ENCODE measurements at regions not wholly inside any gene's neighbourhood (a gene's known extent, or its start where the extent isn't known, plus 50 kb on each side); places are given as distances from the start of the nearest gene placed in this dataset.

- H3K79me2 ChIP-seq (ENCODE audit: control insufficient read depth, insufficient read depth, low read length) = no peaks in the 10 kb centered on the region
- intact Hi-C loops (cut with micrococcal nuclease) = no loop called here
- no peak for TF ChIP-seq CTCF (IDR thresholded peaks at IDR 0.05; ENCODE audit: extremely low read depth in 1 of 2, insufficient read depth in 1 of 2, low read depth in 1 of 2, low read length in 2 of 2)
- TF ChIP-seq GATA2 (IDR thresholded peaks at IDR 0.05; ENCODE audit: insufficient read depth, insufficient read length, low read depth, low read length) = no peak
- TF ChIP-seq FOS (IDR thresholded peaks at IDR 0.05; ENCODE audit: borderline replicate concordance, insufficient read depth, low read length) = no peak
- no peak for TF ChIP-seq EZH2 (IDR thresholded peaks at IDR 0.05; ENCODE audit: borderline replicate concordance, low read depth, low read length, severe bottlenecking)
- TF ChIP-seq POLR2AphosphoS5 (IDR thresholded peaks at IDR 0.05; ENCODE audit: insufficient read depth, low read depth, low read length) = no peak
- TF ChIP-seq JUN (IDR thresholded peaks at IDR 0.05; ENCODE audit: borderline replicate concordance, insufficient read depth, insufficient read length, low read depth) = no peak
- no peak for TF ChIP-seq MAX (IDR thresholded peaks at IDR 0.05; ENCODE audit: insufficient read depth, insufficient read length)
- TF ChIP-seq MYC (IDR thresholded peaks at IDR 0.05; ENCODE audit: low read depth, low read length) = no peak
- TF ChIP-seq POLR2A (IDR thresholded peaks at IDR 0.05; ENCODE audit: low read depth, low read length) = no peak
These were observed 731.5 kb upstream of the EPHA7 start for GRCh38 chr6:94150886-94151285.

More at GRCh38 chr6:94150886-94151285, 731.5 kb upstream of the EPHA7 start:
- no peak for FAIRE-seq
- BruUV-seq (replicated peaks) = no TSS peak
- Histone ChIP-seq H3K27me3 (ENCODE audit: control insufficient read depth in 2 of 2, insufficient read depth in 2 of 2, low read length in 2 of 2) (no peaks in the 10 kb centered on the region), H3K4me2 (ENCODE audit: insufficient read depth, low read length) (no peak overlapping the region), H4K20me1 (replicated peaks; ENCODE audit: control insufficient read depth, extremely low read depth, insufficient read depth, low read length) (no peaks in the 10 kb centered on the region), H3K9me1 (replicated peaks; ENCODE audit: control insufficient read depth, extremely low read depth, insufficient read depth, low read length) (no peaks in the 10 kb centered on the region), H3K4me1 (ENCODE audit: control insufficient read depth, extremely low read depth, insufficient read depth, low read length) (no peaks in the 10 kb centered on the region), H3K9ac (replicated peaks; ENCODE audit: extremely low read depth, insufficient read depth, low read length) (no peak overlapping the region), H3K27ac (ENCODE audit: insufficient read depth, low read depth, low read length) (no peak overlapping the region), H2AFZ (ENCODE audit: low read depth, low read length) (no peak overlapping the region), H3K9me3 (replicated peaks; ENCODE audit: control insufficient read depth, insufficient read depth, low read length) (no peaks in the 10 kb centered on the region), H3K4me3 (replicated peaks in 1 of 3; ENCODE audit: insufficient read depth in 1 of 3, low read depth in 1 of 3, low read length in 3 of 3) (no peak overlapping the region), H3K36me3 (ENCODE audit: control insufficient read depth in 2 of 2, extremely low read depth in 1 of 2, insufficient read depth in 2 of 2, low read length in 2 of 2) (no peaks in the 10 kb centered on the region)
- ChIA-PET POLR2A (no interaction called here), CTCF (no interaction called here)
- DNase-seq (ENCODE audit: low read depth, low spot score) = no peak
- dilution Hi-C loops (cut with MboI; ENCODE audit: extremely low pct_ligation_motif_present, low sequenced_read_pairs) = no loop called here
